Ishikawa (cell line): ENCODE measurements at regions not wholly inside any gene's neighbourhood (a gene's known extent, or its start where the extent isn't known, plus 50 kb on each side); places are given as distances from the start of the nearest gene placed in this dataset.

Experiments
- CEBPB ChIP-seq: IDR thresholded peaks from 2 replicates; pipeline ENCODE4 v1.6.1; 2012
- CREB1 ChIP-seq: IDR thresholded peaks from 2 replicates; pipeline ENCODE4 v1.6.1; 2012; ENCODE audit warnings: low read depth
- EGR1 ChIP-seq: IDR thresholded peaks from 2 replicates; pipeline ENCODE4 v1.6.1; 2012
- EP300 ChIP-seq: IDR thresholded peaks from 2 replicates; pipeline ENCODE4 v1.6.1; 2012; ENCODE audit warnings: borderline replicate concordance
- FOXM1 ChIP-seq: IDR thresholded peaks from 2 replicates; pipeline ENCODE4 v1.6.1; 2012; ENCODE audit warnings: low read depth, borderline replicate concordance
- NFIC ChIP-seq: IDR thresholded peaks from 2 replicates; pipeline ENCODE4 v1.6.1; 2012
- RAD21 ChIP-seq: IDR thresholded peaks from 2 replicates; pipeline ENCODE4 v1.6.1; 2012; ENCODE audit warnings: low read depth
- TAF1 ChIP-seq: IDR thresholded peaks from 2 replicates; pipeline ENCODE4 v1.6.1; 2012; ENCODE audit warnings: low read depth, mild to moderate bottlenecking
- TCF12 ChIP-seq: IDR thresholded peaks from 2 replicates; pipeline ENCODE4 v1.6.1; 2012; ENCODE audit warnings: low read depth
- TEAD4 ChIP-seq: IDR thresholded peaks from 2 replicates; pipeline ENCODE4 v1.6.1; 2012
- YY1 ChIP-seq: IDR thresholded peaks from 2 replicates; pipeline ENCODE4 v1.6.1; 2012; ENCODE audit warnings: low read depth
- ZBTB7A ChIP-seq: IDR thresholded peaks from 2 replicates; pipeline ENCODE4 v1.6.1; 2012; ENCODE audit warnings: low read depth
- TF ChIP-seq, protein P1 (sequence below): IDR thresholded peaks from 2 replicates; pipeline ENCODE4 v1.6.1; 2012
- TF ChIP-seq, protein P2 (sequence below): IDR thresholded peaks from 2 replicates; pipeline ENCODE4 v1.6.1; 2012; ENCODE audit warnings: low read depth, mild to moderate bottlenecking
- TF ChIP-seq, protein P3 (sequence below): IDR thresholded peaks from 2 replicates; pipeline ENCODE4 v1.6.1; 2012

DNA sequence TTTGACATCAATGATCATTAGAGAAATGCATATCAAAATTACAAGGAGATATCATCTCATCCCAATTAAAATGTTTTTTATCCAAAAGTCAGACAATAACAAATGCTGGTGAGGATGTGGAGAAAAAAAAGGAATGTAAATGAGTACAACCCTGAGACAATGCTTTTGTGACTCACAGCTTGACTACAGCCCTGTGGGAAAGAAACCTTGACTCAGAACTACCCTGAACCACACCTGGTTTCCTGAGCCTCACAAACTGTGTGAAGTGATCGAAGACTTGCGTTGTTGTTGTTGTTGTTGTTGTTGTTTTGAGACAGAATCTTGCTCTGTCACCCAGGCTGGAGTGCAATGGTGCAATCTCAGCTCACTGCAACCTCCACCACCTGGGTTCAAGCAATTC is 266.6 kb upstream of the MYT1L start:
- TF ChIP-seq FOXM1 (no peak), TAF1 (no peak), EGR1 (no peak), RAD21 (no peak), CEBPB (no peak), ZBTB7A (no peak), NFIC (no peak)
- TF ChIP-seq, protein P1, sequence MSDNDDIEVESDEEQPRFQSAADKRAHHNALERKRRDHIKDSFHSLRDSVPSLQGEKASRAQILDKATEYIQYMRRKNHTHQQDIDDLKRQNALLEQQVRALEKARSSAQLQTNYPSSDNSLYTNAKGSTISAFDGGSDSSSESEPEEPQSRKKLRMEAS = no peak
- TF ChIP-seq, protein P2, sequence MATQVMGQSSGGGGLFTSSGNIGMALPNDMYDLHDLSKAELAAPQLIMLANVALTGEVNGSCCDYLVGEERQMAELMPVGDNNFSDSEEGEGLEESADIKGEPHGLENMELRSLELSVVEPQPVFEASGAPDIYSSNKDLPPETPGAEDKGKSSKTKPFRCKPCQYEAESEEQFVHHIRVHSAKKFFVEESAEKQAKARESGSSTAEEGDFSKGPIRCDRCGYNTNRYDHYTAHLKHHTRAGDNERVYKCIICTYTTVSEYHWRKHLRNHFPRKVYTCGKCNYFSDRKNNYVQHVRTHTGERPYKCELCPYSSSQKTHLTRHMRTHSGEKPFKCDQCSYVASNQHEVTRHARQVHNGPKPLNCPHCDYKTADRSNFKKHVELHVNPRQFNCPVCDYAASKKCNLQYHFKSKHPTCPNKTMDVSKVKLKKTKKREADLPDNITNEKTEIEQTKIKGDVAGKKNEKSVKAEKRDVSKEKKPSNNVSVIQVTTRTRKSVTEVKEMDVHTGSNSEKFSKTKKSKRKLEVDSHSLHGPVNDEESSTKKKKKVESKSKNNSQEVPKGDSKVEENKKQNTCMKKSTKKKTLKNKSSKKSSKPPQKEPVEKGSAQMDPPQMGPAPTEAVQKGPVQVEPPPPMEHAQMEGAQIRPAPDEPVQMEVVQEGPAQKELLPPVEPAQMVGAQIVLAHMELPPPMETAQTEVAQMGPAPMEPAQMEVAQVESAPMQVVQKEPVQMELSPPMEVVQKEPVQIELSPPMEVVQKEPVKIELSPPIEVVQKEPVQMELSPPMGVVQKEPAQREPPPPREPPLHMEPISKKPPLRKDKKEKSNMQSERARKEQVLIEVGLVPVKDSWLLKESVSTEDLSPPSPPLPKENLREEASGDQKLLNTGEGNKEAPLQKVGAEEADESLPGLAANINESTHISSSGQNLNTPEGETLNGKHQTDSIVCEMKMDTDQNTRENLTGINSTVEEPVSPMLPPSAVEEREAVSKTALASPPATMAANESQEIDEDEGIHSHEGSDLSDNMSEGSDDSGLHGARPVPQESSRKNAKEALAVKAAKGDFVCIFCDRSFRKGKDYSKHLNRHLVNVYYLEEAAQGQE = no peak
- TF ChIP-seq, protein P3, sequence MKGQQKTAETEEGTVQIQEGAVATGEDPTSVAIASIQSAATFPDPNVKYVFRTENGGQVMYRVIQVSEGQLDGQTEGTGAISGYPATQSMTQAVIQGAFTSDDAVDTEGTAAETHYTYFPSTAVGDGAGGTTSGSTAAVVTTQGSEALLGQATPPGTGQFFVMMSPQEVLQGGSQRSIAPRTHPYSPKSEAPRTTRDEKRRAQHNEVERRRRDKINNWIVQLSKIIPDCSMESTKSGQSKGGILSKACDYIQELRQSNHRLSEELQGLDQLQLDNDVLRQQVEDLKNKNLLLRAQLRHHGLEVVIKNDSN = no peak

DNA sequence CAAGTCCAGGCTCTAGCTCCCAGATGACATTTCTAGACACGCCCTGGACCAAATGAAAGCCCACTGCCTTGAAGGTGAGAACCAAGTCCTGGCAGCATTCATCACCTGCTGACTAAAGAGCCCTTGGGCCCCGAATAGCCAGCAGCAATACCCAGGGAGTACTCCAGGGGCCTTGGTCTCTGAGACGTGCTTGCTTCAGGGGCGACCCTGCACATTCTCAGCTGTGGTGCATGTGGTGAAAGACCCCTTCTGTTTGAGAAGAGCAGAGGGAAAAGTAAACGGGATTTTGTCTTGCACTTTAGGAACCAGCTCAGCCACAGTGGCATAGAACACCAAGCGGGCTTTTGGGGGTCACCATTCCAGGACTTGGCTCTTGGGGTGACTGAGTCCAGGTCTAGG is 260.5 kb upstream of the MYT1L start:
- TF ChIP-seq TEAD4 = no peak
- TF ChIP-seq, protein P1 = no peak
- no peak for TF ChIP-seq CEBPB
- no peak for TF ChIP-seq ZBTB7A
- no peak for TF ChIP-seq RAD21
- no peak for TF ChIP-seq YY1
- no peak for TF ChIP-seq EGR1
- no peak for TF ChIP-seq CREB1
- TF ChIP-seq, protein P3 = no peak
- no peak for TF ChIP-seq EP300
- no peak for TF ChIP-seq FOXM1

DNA sequence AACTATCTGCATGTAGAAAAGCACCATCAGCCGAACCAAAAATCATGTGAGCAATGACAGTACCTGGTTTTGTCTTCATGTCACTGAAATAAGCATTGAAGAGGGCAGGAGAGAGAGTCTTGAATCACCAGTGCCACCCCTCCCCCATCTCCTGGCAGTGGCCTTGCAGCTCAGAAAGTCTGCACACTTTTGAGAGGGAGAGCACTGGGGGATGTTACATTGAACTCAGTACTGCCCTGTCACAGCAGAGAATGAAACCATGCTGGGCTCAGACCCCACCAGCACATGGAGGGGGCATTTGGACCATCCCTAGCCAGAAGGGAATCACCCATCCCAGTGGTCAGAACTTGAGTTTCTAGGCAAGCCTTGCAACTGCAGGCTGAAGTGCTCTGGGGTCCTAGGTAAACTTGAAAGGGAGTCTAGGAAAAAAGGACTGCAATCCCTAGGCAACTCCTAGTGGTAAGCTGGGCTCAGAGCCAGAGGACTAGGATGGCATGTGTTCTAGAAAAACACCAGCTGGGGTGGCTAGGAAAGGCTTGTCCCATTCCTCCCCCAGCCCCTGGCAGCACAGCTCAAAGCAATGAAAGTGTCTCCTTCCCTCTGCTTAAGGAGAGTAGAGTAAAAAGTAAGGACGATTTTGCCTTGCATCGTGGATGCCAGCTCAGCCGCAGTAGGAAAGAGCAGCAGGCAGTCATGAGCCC is 259.9 kb upstream of the MYT1L start:
- TF ChIP-seq, protein P1 = no peak
- TF ChIP-seq, protein P3 = no peak

DNA sequence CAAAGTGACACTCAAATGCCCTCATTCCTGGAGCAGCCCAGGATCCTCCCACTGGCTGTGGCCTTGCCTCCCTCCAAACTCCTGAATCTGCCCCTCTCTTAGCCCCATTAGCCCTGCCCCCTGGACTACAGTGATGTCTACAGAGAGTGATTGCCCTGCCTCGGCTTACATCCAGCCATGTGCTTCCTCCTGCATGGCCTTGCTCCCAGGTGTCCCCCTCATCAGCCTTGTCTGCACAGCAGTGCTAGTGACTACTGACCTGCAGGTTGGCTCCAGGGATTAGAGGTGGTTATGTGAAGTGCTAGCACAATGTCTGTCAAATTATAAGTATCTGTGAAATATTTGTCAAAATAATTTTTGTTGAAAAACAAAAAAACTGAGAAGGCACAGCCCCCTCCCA is 259.1 kb upstream of the MYT1L start:
- TF ChIP-seq, protein P3 = no peak
- TF ChIP-seq EP300 (no peak), EGR1 (no peak), CREB1 (no peak), YY1 (no peak), FOXM1 (no peak), TCF12 (no peak), TAF1 (no peak), NFIC (no peak), ZBTB7A (no peak), TEAD4 (no peak), CEBPB (no peak), RAD21 (no peak)
- TF ChIP-seq, protein P2 = no peak
- TF ChIP-seq, protein P1 = no peak

DNA sequence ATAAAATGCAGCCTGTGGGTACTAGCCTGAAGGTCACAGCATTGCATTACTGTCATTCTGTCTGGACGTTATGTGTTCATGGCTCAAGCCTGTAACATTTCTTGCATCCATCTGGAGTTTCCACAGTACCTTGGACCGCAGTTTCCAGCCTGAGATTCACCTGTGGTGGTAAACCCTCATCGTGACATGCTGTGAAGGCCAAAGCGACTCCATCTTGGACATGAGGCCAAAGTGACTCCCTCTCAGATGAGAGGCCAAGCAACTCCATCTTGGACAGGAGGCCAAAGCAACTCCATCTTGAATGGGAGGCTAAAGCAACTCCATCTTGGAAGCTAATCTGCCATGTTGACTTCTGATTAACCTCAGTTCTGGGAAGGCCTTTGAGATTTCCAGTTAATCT is 257.7 kb upstream of the MYT1L start:
- no peak for TF ChIP-seq RAD21
- no peak for TF ChIP-seq CREB1
- no peak for TF ChIP-seq TCF12
- TF ChIP-seq TAF1 = no peak
- no peak for TF ChIP-seq CEBPB
- no peak for TF ChIP-seq EP300
- no peak for TF ChIP-seq YY1
- no peak for TF ChIP-seq ZBTB7A
- no peak for TF ChIP-seq NFIC
- TF ChIP-seq, protein P2 = no peak
- TF ChIP-seq, protein P3 = no peak
- TF ChIP-seq, protein P1 = no peak
- no peak for TF ChIP-seq FOXM1
- TF ChIP-seq EGR1 = no peak
- no peak for TF ChIP-seq TEAD4
